Cerebellar cortex (tissue), 1 donor: ENCODE measurements at regions not wholly inside any gene's neighbourhood (a gene's known extent, or its start where the extent isn't known, plus 50 kb on each side); places are given as distances from the start of the nearest gene placed in this dataset.

Experiments used
- DNase-seq: peaks from one replicate; pipeline ENCODE4 v3.0.0-alpha.2; 2015; ENCODE audit warnings: low spot score

GRCh38 chr11:28981381-28981780 lies 873.2 kb downstream of the METTL15 start:
- no peak for DNase-seq

GRCh38 chr11:28976801-28977145 lies 868.6 kb downstream of the METTL15 start:
- DNase-seq, result no peak

GRCh38 chr11:28976012-28976800 lies 868.0 kb downstream of the METTL15 start:
- no peak for DNase-seq

- DNase-seq, result no peak
Observed at GRCh38 chr11:28969832-28970231, 861.6 kb downstream of the METTL15 start.

GRCh38 chr11:28966951-28967350 lies 858.8 kb downstream of the METTL15 start:
- DNase-seq, result no peak

GRCh38 chr11:28965819-28966218 lies 857.6 kb downstream of the METTL15 start:
- no peak for DNase-seq

- DNase-seq, result no peak
Observed at GRCh38 chr11:28964811-28965210, 856.6 kb downstream of the METTL15 start.

GRCh38 chr11:28963187-28963586 lies 855.0 kb downstream of the METTL15 start:
- no peak for DNase-seq

- DNase-seq, result no peak
Observed at GRCh38 chr11:28962502-28962901, 854.3 kb downstream of the METTL15 start.

- no peak for DNase-seq
Observed at GRCh38 chr11:28961726-28962125, 853.5 kb downstream of the METTL15 start.

- no peak for DNase-seq
Observed at GRCh38 chr11:28956446-28956845, 848.3 kb downstream of the METTL15 start.

GRCh38 chr11:28951191-28951590 lies 843.0 kb downstream of the METTL15 start:
- DNase-seq, result no peak

GRCh38 chr11:28939381-28939780 lies 831.2 kb downstream of the METTL15 start:
- no peak for DNase-seq

GRCh38 chr11:28938091-28938490 lies 829.9 kb downstream of the METTL15 start:
- DNase-seq, result no peak

- DNase-seq, result no peak
Observed at GRCh38 chr11:28932940-28933339, 824.8 kb downstream of the METTL15 start.

- DNase-seq, result no peak
Observed at GRCh38 chr11:28924004-28924403, 815.8 kb downstream of the METTL15 start.

- no peak for DNase-seq
Observed at GRCh38 chr11:28922386-28922981, 814.3 kb downstream of the METTL15 start.

GRCh38 chr11:28919194-28919593 lies 811.0 kb downstream of the METTL15 start:
- no peak for DNase-seq

- no peak for DNase-seq
Observed at GRCh38 chr11:28913883-28914282, 805.7 kb downstream of the METTL15 start.

- no peak for DNase-seq
Observed at GRCh38 chr11:28911829-28912228, 803.6 kb downstream of the METTL15 start.

GRCh38 chr11:28910926-28911325 lies 802.7 kb downstream of the METTL15 start:
- no peak for DNase-seq

- DNase-seq, result no peak
Observed at GRCh38 chr11:28903716-28904115, 795.5 kb downstream of the METTL15 start.

- DNase-seq, result no peak
Observed at GRCh38 chr11:28900427-28900826, 792.2 kb downstream of the METTL15 start.

GRCh38 chr11:28899706-28900105 lies 791.5 kb downstream of the METTL15 start:
- DNase-seq, result no peak
